Ishikawa (cell line): ENCODE measurements at regions not wholly inside any gene's neighbourhood (a gene's known extent, or its start where the extent isn't known, plus 50 kb on each side); places are given as distances from the start of the nearest gene placed in this dataset.

Experiments
- CEBPB ChIP-seq: IDR thresholded peaks from 2 replicates; pipeline ENCODE4 v1.6.1; 2012
- CREB1 ChIP-seq: IDR thresholded peaks from 2 replicates; pipeline ENCODE4 v1.6.1; 2012; ENCODE audit warnings: low read depth
- EGR1 ChIP-seq: IDR thresholded peaks from 2 replicates; pipeline ENCODE4 v1.6.1; 2012
- EP300 ChIP-seq: IDR thresholded peaks from 2 replicates; pipeline ENCODE4 v1.6.1; 2012; ENCODE audit warnings: borderline replicate concordance
- FOXM1 ChIP-seq: IDR thresholded peaks from 2 replicates; pipeline ENCODE4 v1.6.1; 2012; ENCODE audit warnings: low read depth, borderline replicate concordance
- NFIC ChIP-seq: IDR thresholded peaks from 2 replicates; pipeline ENCODE4 v1.6.1; 2012
- RAD21 ChIP-seq: IDR thresholded peaks from 2 replicates; pipeline ENCODE4 v1.6.1; 2012; ENCODE audit warnings: low read depth
- TAF1 ChIP-seq: IDR thresholded peaks from 2 replicates; pipeline ENCODE4 v1.6.1; 2012; ENCODE audit warnings: low read depth, mild to moderate bottlenecking
- TCF12 ChIP-seq: IDR thresholded peaks from 2 replicates; pipeline ENCODE4 v1.6.1; 2012; ENCODE audit warnings: low read depth
- TEAD4 ChIP-seq: IDR thresholded peaks from 2 replicates; pipeline ENCODE4 v1.6.1; 2012
- YY1 ChIP-seq: IDR thresholded peaks from 2 replicates; pipeline ENCODE4 v1.6.1; 2012; ENCODE audit warnings: low read depth
- ZBTB7A ChIP-seq: IDR thresholded peaks from 2 replicates; pipeline ENCODE4 v1.6.1; 2012; ENCODE audit warnings: low read depth
- TF ChIP-seq, protein P1 (sequence below): IDR thresholded peaks from 2 replicates; pipeline ENCODE4 v1.6.1; 2012; ENCODE audit warnings: low read depth, mild to moderate bottlenecking
- TF ChIP-seq, protein P2 (sequence below): IDR thresholded peaks from 2 replicates; pipeline ENCODE4 v1.6.1; 2012
- TF ChIP-seq, protein P3 (sequence below): IDR thresholded peaks from 2 replicates; pipeline ENCODE4 v1.6.1; 2012

DNA sequence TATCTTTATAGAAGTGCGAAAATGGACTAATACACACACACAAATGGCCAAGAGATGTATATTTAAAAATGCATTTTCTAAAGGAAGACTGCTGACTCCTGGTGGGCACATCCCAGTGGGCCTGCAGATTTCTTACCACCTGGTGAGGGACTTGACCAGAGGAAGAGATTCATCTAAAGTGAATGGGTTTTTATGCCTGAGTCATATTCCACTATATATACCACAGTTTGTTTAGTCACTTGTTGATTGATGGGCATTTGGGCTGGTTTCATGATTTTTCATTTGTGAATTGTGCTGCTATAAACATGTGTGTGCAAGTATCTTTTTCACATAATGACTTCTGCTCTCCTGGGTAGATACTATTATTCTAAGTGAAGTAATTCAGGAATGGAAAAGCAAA lies 277.3 kb downstream of the SLC16A7 start:
- TF ChIP-seq CREB1 (no peak), EGR1 (no peak), CEBPB (no peak), TAF1 (no peak), TCF12 (no peak)
- TF ChIP-seq, protein P1, sequence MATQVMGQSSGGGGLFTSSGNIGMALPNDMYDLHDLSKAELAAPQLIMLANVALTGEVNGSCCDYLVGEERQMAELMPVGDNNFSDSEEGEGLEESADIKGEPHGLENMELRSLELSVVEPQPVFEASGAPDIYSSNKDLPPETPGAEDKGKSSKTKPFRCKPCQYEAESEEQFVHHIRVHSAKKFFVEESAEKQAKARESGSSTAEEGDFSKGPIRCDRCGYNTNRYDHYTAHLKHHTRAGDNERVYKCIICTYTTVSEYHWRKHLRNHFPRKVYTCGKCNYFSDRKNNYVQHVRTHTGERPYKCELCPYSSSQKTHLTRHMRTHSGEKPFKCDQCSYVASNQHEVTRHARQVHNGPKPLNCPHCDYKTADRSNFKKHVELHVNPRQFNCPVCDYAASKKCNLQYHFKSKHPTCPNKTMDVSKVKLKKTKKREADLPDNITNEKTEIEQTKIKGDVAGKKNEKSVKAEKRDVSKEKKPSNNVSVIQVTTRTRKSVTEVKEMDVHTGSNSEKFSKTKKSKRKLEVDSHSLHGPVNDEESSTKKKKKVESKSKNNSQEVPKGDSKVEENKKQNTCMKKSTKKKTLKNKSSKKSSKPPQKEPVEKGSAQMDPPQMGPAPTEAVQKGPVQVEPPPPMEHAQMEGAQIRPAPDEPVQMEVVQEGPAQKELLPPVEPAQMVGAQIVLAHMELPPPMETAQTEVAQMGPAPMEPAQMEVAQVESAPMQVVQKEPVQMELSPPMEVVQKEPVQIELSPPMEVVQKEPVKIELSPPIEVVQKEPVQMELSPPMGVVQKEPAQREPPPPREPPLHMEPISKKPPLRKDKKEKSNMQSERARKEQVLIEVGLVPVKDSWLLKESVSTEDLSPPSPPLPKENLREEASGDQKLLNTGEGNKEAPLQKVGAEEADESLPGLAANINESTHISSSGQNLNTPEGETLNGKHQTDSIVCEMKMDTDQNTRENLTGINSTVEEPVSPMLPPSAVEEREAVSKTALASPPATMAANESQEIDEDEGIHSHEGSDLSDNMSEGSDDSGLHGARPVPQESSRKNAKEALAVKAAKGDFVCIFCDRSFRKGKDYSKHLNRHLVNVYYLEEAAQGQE = no peak

DNA sequence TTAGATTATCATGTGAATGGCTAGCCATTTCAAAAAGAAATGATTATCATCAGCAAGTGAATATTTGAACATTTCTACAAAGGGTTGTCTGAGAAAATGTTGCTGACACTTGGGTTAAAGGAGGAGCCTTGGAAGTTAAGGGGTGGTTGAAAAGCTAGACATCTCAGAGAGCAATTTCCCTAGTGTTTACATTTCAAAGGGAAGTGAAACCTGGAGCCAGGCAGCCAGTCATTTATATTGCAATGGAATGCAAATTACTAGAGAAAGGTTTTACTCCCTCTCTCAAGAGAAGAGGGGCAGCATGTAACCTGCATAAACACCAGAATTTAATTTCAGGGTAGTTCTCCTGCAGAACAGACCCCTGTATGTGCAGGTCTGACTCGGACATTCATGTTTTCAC lies 279.0 kb downstream of the SLC16A7 start:
- TF ChIP-seq NFIC = no peak

DNA sequence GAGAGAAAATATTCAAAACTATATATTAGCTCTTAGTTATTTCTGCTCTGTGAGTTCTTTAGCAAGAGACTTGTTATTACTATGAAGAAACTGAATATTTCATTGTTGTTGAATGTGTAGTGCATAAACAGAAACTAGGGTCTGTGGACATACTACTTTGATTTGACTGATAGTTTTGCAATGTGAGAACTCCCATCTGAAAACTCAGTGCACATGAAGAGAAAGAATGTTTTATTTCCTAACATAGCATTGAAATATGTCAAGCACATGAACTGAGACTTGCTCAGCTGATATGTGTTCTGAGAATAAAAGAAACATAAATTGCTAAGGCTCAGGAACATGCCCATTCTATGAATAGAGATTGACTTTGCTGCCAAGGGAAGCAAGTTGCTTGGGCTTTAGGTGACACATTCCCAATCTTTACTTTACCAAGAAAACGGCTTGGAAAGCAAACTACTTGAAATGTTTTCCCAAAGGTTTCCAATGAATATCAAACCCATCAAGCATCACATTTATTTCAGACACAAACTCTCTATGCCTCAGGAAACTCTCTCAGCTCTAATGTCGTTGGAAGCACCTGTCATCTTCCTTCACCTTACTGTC lies 290.4 kb downstream of the SLC16A7 start:
- TF ChIP-seq EGR1 = no peak

DNA sequence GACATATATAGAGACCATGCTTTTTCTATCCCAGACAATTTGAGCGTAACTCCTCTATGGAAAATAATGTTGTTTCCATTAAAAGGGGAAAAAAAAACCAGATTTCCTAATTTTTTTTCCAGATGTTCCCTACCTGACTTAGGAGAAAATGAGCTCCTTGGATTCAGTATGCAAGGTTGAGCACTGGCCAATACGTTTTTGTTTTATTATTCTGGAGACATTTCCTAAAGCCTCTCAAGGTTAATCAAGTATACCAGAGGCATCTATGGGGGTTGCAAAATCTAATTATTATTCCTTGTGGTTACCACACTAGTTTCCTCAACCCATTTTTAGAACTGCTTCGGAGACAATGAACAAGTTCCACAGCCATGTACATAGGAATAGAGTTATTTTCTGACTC lies 291.3 kb downstream of the SLC16A7 start:
- TF ChIP-seq, protein P2, sequence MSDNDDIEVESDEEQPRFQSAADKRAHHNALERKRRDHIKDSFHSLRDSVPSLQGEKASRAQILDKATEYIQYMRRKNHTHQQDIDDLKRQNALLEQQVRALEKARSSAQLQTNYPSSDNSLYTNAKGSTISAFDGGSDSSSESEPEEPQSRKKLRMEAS = no peak
- TF ChIP-seq, protein P3, sequence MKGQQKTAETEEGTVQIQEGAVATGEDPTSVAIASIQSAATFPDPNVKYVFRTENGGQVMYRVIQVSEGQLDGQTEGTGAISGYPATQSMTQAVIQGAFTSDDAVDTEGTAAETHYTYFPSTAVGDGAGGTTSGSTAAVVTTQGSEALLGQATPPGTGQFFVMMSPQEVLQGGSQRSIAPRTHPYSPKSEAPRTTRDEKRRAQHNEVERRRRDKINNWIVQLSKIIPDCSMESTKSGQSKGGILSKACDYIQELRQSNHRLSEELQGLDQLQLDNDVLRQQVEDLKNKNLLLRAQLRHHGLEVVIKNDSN = no peak
- TF ChIP-seq CREB1 (no peak), TAF1 (no peak), YY1 (no peak), TCF12 (no peak), EP300 (no peak), NFIC (no peak)

DNA sequence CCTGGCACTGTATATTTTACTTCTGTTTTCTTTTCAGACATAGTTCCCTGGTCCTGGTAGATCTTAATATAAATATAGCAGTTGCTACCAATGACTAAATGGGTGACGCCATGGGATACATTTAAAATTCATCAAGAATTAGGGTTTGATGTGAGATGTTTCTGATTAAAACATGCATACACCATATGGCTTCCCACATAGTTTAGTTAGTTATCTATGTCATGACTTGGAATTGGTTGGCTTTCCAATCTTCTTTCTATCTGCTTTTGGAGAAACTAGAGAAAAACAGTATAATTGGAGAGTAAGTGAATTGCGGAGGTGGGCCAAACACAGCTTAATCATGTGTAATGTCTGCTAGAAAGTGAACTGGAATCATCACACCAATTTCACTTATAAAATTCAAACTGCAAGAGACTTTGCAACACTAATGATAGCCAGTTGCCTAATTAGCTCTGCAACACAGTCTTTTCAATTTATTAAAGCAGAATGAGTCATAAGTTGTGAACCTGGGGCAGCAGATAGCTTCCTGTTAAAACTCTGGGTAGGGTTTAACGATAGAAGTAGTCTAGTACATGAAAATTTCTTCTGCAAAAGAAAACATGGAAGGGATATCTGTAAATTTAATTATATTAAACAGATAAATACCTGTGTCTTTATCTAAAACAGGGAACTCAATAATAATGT lies 295.2 kb downstream of the SLC16A7 start:
- TF ChIP-seq FOXM1 = no peak
- TF ChIP-seq EGR1 = no peak
- no peak for TF ChIP-seq ZBTB7A
- TF ChIP-seq, protein P2 = no peak
- no peak for TF ChIP-seq EP300
- TF ChIP-seq NFIC = no peak
- TF ChIP-seq TEAD4 = no peak
- TF ChIP-seq, protein P1 = no peak
- no peak for TF ChIP-seq CREB1
- no peak for TF ChIP-seq RAD21
- no peak for TF ChIP-seq TAF1
- no peak for TF ChIP-seq CEBPB
- TF ChIP-seq, protein P3 = no peak
- no peak for TF ChIP-seq YY1
- no peak for TF ChIP-seq TCF12

DNA sequence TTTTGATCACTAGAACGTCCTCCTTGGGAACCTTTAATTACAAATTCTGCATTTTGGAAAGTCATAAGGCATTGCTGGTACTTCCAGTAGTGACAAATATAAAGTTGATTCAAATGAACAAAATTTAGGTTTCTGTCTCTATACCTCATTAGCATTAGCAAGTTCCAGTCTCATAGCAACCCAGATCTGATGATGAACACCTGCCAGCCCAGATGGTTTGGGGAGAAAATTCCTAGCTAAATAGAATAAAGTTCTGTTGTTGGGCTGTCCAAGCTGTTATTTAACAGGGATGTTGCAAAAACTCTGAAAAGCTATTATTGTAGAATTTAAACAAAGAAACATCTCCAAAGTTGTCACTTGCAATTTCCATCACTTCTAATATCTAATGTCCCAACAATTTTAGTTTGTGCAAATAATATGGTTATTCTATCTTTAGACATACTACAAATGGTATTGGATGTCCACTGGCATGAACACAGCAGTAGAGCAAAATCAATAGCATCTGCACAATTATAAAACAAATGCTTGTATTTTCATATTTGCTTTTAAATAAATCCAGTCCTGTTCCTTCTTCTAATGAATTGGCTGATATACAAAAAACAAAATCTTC lies 299.4 kb downstream of the SLC16A7 start:
- TF ChIP-seq EP300 (no peak), FOXM1 (no peak), CEBPB (no peak), EGR1 (no peak), NFIC (no peak), YY1 (no peak), TEAD4 (no peak), CREB1 (no peak), TCF12 (no peak), RAD21 (no peak), ZBTB7A (no peak), TAF1 (no peak)
- TF ChIP-seq, protein P2 = no peak
- TF ChIP-seq, protein P1 = no peak
- TF ChIP-seq, protein P3 = no peak
